ENCODE measurements at regions not wholly inside any gene's neighbourhood (a gene's known extent, or its start where the extent isn't known, plus 50 kb on each side); places are given as distances from the start of the nearest gene placed in this dataset.

DNA sequence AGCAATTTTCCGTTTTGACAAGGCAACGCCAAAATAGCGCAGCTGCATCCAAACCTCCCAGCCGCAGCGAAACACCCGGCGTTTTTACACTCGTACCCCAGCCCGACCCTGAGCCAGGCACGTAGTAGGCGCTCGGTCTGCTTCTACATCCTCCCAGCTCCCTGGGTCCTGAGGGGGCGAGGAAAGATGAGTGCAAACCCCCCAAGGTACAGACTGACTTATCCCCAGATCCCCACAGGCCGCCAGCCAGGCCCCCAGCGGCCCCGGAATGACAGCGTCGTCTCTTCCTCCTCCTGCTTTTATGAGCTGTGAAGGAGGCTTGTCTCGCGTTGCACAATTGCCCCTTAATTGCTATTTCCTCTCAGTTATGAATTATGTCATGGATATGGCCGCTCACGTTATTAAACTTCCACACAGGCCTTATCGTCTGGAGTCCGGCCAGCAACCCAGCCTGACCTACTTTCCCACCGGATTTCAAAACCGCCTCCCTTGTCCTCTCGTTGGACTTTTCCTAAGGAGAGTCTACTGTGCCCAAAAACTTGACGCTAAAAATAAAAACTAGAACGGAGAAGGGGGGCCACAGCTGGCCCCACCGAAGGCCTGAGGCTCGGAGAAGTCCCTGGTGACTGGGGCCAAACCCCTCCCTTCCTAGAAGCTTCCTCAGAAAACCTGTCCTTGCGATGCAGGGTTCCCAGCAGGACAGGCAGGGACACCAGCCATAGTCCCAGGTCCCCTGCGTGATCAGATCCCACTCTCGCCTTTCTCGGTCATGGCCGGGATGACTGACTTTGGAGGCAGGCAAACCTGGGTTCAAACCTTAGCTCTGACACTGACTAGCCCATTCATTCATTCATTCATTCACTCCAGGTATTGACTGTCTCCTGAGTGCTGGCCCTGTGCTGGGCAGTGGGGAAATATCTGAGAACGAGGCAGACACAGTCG lies 130.9 kb upstream of the PTPN1 start:
- DNase-seq (ENCODE audit: low spot score) = no peak

DNA sequence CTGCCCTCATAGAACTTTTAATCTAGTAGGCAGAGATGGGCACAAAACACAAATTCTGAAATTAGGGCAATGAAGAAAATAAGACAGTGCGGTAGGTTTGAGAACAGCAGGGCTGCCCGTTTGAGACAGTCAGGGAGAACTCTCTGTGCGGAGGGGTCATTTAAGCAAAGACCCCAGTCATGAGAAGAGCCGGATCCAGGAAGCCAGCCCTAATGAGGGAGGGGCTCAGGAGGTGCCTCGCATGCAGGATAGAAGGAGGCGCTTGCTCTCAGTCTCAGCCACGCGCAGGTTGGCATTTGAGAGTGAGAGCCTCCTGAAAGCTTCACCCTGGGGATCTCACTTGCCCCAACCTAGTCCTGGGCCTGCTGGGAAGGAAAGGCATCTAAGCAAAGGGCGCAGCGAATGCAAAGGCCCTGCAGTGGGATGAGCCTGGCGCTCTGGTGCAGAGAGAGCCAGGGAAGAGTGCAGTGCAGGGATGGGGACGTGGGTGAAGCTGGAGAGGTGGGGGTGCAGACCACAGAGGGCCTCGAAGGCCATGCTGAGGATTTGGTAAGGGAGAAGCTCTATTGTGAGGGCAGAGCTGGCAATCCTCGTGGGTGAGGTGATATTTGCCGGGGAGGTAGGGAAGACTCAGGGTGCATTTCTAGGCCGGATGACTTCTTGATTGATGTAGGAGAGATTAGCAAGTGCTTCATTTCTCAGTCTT lies 130.0 kb upstream of the PTPN1 start:
- DNase-seq (ENCODE audit: low spot score) = no peak

DNA sequence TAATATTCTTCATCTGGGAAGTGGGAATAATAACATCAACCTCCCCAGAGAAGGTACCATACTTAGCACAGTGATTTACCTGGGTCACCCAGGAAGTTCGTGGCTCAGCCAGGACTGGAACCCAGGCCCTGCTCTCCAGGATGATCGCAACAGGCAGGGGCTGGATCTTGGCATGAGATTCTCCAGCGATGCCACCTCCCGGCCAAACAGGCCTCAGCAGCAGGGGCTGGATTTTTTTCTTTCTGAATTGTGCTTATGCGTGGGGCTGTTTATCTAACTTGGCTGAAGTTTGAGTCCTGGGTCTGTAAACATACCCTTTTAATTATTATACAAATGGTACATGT lies 129.5 kb upstream of the PTPN1 start:
- DNase-seq (ENCODE audit: low spot score) = no peak

DNA sequence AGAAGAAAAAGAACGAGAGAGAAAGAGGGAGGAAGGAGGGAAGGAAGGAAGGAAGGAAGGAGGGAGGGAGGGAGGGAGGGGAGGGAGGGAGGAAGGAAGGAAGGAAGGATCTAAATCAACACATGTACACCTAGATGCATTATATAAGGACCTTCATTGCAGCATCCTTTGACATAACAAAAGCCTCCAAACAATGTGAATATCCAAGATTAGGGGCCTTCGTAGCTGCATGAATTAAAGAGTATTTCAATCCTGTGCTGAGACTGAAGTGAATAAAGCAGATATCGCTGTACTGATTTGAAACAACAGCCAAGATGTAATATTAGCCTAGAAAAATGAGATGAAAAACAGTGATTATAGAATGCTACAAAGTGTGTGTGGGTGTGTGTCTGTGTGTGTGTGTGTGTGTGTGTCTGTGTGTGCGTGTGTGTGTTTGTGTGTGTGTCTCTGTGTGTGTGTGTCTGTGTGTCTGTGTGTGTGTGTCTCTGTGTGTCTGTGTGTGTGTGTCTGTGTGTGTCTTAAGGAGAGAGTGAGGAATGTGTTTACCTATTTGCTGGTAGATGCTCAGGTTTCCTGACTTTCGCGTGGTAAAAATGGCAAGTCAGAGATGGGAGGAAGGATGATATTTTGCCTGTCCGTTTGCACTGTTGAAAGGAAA lies 129.0 kb upstream of the PTPN1 start:
- no peak for DNase-seq (ENCODE audit: low spot score)

DNA sequence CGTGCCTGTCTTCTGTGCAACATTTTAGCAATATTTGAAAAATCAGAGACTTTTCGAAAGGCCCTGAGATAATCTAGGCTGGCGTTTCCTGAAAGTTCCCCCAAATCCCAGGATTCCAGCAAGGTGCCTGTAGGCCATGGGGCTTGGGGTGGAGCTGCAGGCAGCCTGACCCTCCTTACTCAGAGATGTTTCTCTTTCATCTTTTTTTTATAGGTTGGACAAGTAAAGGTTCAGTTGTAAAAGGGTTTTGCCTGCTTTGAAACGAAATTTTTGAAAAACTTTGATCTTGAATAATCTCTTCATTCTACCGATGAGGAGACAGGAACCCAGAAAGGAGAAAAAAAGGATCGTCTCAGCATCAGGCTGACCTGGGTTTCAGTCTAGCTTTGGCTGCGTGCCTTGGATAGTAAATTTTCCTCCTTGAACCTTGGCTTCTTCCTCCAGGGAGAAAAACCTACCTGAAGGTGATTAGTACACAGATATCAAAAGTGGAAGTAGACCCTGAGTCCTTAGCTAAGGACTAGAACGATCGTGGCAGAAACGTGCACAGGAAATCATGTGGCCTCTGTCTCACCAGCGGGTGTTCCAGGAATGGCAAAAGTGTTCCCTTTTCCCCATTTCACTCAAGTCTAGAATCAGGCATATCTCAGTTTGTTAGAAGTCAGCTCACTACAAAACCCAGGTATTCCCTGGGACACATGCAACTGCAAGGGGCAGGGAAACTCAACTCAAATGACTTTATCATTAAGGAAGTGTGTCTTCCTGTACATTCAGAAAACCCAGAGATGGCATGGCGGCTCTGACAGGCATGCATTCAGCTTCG lies 128.2 kb upstream of the PTPN1 start:
- peak; percentile 11 for DNase-seq (ENCODE audit: low spot score)

DNA sequence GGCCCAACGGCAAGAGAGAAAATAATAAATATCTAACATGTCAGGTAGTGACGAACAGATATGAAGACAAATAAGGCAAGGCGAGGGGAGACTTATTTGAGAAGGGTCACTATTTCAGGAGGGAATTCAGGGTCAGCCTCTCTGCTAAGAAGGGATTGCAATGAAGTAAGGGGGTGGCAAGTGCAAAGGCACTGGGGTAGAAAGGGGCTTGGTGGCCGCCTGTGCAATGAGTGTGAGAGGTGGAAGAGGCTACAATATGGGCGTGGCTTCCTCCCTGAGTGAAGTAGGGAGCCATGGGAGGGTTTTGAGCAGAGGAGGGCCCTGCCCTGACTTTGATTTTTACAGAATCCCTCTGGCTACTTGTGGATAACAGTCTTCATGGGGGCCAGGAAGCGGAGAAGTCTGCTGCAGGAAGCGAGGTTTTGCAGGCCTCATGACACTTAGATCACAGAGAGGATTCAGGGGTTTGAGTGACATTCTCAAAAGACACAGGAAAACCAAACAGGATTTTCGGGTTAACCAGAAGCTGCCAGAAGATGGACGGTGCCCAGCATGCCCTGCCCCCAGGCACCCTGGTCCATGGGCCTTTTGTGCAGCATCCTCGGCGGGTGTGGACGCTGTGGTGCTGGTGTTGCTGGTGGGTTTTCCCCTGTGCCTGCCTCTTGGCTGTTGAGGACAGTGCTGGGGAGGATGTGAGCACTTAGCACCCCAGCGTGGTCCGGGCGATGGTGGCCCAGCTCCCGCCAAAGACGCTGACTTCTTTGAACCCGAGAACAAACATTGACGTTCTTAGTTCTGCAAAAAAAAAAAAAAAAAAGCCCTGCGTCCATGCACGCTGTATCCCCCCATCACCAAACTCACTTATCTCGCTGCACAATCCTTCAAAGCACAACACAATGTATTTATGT lies 124.2 kb upstream of the PTPN1 start:
- DNase-seq (ENCODE audit: low spot score) = peak; percentile 46

DNA sequence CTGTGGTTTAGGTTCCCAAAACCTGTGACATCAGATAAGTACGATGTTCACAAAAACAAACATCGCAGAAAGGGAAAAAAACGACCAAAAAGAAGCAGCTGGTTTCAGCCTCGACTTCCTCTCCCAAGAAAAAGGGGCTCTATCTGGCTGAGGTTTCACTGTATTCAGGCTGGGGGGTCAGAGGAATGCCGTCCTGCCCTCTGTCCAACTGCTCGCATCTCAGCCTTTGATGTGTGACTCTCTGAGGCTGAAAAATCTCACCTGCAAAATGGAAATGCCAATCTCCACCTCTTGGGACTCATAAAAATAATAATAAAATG lies 123.6 kb upstream of the PTPN1 start:
- DNase-seq (ENCODE audit: low spot score) = no peak

DNA sequence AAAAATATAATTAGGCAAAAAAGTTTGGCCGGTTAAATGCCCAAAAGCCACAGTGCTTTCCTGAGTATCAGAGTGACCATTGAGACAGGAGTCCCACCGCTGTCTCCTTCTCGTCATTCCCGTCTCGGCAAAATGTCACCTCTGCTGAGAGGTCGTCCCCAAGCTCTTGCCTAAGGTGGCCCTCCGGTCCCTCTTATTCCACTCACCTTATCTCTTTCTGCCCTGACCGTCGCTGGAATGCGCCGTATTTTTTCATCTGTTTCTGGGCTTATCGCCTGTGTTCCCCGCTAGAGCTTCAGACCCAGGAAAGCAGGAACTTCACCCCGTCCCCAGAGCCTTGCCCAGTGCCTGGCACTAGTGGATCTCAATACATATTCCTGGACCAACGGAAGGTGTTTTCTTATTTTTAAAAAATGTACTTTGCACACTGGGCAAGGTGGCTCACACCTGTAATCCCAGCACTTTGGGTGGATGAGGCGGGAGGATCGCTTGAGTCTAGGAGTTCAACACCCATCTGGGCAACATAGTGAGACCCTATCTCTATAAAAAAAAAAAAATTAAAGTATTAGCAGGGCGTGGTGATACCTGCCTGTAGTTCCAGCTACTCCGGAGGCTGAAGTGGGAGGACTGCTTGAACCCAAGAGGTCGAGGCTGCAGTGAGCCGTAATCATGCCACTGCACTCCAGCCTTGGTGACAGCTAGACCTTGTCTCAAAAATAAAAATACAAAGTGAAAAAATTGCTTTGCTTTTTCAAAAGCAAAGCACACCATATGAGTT lies 122.8 kb upstream of the PTPN1 start:
- DNase-seq (ENCODE audit: low spot score) = no peak

DNA sequence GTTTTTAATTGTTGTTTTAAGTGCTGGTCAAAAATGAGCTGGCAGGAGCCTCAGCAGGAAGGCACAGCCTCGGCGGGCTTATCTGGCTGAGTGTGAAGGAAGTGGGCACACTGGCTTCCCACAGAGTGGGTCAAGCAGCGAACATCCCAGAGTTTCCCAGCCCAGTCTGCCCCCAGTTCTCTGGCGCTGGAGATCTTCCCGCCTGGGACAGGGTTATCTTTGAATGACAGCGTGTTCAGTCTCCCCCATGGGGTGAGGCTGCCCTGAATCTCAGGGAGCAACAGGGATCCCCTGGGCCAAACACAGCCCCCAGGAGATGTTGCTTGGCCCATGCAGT lies 122.2 kb upstream of the PTPN1 start:
- no peak for DNase-seq (ENCODE audit: low spot score)

DNA sequence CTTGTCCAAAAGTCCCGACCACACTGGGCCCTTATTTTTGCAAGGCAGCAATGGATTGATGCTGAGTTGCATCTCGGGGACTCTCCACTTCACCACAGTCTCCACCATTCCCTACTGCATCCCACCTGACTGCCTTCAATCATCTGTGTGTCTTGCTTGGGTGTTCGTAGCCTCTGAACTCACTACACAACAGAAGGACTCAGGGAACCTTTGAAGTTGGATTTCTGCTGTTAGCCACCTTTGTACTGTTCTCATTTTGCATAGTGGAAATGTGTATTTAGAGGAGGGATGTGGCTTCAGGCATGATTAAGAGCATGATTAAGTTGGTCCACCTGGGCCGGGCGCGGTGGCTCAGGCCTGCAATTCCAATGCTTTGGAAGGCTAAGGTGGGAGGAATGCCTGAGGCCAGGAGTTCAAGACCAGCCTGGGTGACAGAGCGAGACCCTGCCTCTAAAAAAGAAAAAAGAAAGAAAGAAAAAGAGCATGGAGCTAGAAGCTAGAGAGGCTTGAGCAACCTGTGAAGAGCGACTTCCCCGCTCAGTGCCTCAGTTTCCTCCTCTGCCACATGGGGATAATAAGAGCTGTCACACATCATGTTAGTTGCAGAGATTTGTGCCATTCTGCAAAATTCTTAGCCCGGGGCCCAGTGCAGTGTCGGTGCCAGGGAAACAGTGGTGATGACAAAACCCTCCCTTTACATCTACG lies 121.3 kb upstream of the PTPN1 start:
- DNase-seq (ENCODE audit: low spot score) = no peak

DNA sequence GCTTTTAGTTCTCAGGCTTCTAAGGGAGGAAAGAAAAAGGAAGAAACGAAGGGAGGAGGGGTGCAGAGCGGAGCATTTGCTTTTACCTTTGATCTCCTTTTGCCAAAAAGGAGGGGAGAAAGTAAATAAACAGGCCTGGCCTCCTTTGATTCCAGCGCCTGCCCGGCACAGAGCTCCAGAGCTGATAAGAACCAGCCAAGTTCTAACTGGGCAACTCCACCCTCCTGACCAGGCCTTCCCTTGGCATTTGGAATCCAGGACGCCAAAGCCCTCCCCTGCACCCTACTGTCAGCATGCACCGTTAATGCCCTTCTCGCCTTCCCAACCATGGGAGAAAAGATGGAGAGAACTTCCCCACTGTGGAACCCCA lies 120.8 kb upstream of the PTPN1 start:
- DNase-seq (ENCODE audit: low spot score) = no peak

DNA sequence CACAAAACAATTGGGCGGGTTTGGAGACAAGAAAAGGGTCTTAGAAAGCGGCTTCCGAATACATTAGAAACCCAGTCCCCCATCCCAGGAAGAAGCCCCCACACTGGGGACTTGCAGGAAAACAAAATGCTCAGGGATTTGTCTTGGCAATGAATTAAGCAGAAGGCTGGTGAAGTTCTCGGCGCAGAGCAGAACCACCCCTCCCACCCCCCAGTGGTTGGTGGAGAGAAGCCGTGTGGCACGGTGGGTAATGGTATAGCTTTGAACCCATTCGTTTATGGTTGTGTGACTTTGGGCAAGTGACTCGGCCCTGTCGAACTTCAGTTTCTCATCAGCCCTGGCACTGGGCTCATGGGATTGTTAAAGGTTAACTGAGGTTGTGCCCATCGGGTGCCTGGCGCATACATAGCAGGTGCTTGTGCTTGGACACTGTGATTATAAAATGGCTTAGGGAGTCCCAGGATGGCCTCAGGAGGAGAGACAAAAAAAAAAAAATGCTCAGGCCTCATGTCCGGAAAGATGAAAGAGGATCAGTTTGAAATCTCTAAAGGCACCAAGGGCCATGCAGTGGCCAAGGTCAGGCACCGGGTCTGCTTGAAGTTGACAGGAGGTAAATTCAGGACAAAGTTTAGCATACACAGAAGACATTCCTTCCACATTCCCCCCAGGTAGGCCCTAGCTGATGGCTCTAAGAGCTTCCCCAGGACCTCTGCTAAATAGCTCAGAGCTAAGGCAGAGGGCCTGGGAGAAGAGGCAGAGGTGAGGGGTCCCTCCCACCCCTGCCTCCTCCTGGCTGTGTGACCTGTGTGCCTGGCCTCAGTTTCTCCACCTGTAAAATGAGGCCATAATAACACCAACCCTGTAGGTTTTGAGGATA lies 120.1 kb upstream of the PTPN1 start:
- no peak for DNase-seq (ENCODE audit: low spot score)

DNA sequence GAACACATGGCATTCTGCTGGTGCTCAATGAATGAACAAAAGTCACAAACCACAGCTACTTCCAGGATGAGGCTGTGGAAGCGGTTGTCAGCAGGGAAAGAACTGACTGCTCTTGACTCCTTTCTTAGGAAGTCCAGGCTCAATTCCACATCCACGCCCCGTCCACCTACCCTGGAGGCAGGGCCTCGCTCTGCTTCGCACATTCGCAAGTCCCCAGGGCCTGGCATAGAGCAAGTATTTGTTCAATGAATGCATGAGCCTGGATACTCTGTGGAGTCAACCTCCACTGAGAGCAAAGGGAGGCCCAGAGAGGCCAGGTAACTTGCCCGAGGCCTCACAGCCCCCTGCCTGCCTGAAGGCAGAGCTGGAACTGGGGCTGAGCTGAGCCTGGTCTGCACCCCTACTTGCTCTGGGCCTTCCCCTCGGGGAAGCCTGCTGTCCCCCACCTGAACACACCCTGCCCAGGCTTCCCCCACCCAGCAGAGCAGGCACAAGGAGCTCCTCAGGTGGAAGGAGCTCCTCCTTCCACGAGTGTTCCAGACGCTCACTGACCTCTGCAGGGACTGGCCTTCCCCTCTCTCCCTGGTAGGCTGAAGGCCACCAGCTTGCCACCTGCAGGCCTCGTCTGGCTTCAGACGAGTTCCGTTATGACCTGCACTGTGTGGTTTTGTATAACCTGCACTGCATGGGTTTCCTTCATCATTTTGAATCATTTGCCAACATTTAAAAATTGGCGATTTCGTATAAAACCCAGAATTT lies 119.3 kb upstream of the PTPN1 start:
- no peak for DNase-seq (ENCODE audit: low spot score)

DNA sequence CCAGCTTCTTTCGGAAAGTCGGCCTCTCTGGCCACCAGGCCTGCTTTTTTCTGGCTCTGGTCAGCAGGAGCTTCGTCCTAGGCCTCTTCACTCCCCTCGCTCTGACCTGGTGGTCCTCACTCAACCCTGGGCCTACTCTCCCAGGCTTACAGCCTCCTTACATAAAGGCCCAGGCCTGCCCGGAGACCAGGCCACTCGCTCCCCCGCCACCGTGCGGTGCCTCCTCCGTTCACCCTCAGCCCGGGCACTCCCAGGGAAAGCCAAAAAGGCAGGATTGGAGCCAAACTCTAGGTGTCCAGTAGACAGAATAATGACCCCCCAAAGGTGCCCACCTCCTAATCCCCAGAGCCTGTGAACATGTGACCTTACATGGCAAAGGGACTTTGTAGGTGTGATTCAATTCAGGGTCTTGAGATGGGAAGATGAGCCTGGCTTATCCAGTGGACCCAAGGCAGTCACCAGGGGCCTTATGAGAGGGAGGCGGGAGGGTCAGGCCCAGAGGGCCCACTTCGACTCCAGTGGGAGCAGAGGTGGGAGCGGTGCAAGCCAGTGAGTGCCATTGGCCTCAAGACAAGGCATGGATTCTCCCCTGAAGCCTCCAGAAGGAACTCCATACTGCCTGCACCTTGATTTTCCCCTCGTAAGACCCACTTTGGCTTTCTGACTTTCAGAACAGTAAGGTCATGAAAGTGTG lies 118.6 kb upstream of the PTPN1 start:
- no peak for DNase-seq (ENCODE audit: low spot score)

DNA sequence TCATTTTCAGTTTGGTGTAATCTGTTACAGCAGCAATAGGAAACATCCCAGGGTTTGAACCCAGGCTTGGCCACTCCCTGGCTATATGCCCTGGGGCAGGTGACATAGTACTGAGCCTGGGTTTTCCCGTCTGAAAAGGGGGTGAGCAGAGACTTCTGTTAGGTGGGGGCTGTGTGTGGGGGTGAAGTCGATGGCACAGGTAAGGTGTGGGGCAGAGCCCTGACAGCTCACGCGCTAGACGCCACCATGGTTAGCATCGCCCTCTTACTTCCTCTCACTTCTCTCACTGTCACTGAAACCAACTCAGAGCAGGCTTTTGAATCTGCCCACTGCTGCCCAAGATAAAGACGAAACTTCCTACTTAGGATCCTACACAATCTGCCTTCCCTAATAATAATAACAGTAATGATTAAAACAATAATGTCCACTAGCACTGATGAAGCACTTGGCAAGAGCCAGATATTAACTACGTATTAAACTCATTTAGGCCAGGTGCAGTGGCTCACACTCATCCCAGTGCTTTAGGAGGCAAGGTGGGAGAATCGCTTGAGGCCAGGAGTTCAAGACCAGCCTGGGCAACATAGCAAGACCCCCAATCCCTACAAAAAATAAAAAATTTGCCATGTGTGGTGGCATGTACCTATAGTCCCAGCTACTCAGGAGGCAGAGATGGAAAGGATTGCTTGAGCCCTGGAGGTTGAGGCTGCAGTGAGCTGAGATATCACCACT lies 117.9 kb upstream of the PTPN1 start:
- no peak for DNase-seq (ENCODE audit: low spot score)

DNA sequence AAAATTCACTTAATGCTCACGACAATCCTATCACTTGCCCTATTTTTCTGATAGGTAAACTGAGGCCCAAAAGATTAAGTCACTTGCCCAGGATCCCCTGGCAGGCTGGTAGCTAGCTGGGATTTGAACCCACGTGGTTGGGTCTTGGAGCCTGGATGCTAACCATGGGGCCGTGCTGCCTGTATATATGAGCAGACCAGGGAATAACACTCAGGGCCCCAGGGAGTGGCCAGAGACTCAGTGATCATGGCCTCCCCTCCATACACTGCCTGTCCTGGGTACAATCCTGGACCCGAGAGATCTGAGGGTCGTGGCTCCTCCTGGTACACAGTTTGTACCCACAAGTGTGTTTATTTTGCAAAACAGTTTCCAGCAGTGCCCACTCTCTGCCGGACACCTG lies 116.9 kb upstream of the PTPN1 start:
- DNase-seq (ENCODE audit: low spot score) = no peak

DNA sequence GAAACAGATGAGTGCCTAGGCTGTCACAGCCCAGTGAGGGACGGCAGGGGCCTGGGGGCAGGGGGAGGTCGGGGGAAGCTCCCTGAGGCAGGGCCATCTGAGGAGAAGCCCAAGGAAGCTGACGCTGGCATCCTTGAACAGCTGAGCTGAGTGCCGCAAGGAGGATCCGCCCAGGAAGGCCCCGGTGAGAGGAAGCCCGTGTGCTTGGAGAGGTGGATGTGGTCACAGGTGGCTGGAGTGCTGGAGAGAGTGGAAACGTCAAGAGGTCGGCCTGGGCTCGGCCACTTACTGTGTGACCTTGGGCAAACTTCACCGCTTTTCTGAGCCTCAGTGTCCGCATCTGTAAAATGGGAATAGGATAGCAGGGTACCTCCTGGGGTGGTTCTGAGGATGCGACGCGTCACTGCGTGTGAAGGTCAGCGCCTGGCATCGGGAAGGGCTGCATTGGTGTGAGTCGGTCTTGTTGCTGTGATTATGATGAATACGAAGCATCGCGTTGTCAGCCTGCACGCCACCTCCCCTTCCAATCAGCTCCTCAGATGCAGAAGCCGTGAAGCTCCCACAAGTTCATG lies 116.1 kb upstream of the PTPN1 start:
- DNase-seq (ENCODE audit: low spot score) = no peak

Measured in CD4-positive, alpha-beta T cell treated with Interleukin-6 at 100 ng/mL for 8 hours (primary cell).